ENCODE measurements at regions not wholly inside any gene's neighbourhood (a gene's known extent, or its start where the extent isn't known, plus 50 kb on each side); places are given as distances from the start of the nearest gene placed in this dataset.
A peak's percentile ranks its signal among the peaks of the same experiment; 100 is the strongest.

DNA sequence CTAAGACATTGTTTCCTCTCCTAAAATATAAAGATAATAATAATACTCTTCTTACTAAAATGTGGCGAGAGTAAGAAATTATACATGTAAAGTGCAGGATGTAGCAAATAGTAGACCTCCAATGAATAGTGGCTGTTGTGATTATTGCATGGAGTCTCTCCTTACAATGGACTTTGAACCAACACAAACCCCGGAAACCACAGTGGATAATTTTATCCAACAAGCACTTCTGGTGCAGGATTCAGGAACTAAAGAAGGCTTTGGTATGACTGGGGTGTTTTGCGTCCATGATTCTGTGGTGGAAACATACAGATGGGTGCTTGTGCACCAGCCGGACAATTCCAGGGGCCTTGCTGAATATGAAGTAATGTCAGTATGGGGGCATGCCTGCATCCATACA lies 146.4 kb upstream of the UBASH3B start:
- no peak for DNase-seq
- H3K36me3 ChIP-seq (replicated peaks; ENCODE audit: control insufficient read depth, insufficient read depth, low read length): no peaks in the 10 kb centered on the region
- H3K4me3 ChIP-seq (ENCODE audit: insufficient read depth, low read depth, low read length): no peak overlapping the region
- no peaks in the 10 kb centered on the region for H3K27me3 ChIP-seq (ENCODE audit: control insufficient read depth, insufficient read depth, low read length)

DNA sequence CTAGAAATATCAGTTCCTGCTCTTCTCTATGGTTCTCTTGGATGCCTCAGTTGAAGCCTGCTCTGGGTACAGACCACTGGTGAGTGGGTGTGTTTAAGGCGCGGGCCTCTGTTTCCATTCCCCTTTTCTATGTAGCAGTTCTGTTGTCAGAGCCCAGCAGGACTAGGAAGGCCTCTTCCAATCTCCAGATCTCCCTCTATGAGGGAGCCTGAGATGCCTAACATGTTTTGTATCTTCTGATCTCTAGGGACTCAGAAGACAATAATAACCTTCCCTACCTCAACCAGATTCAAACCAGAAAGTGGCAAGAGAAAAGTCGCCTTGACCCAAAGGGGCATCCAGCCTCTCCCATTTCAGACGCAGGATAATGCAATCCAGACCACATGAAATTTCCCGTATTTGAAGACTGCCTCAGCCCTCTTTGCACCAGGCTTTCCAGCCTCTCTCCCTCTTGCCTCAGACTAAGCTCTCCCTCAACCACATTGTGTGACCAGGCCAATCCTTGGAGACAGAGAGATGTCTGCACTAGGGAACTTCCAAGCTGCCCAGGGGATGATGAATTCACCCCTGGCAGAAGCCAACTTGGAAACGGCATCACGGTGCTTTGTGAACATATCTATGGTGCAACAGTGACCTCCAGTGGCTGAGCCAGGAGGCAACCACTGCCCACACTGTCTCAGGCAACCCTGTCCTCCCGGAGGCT lies 150.1 kb upstream of the UBASH3B start:
- H3K36me3 ChIP-seq (replicated peaks; ENCODE audit: control insufficient read depth, insufficient read depth, low read length): no peaks in the 10 kb centered on the region
- H3K27me3 ChIP-seq (ENCODE audit: control insufficient read depth, insufficient read depth, low read length): no peaks in the 10 kb centered on the region
- no peak overlapping the region for H3K4me3 ChIP-seq (ENCODE audit: insufficient read depth, low read depth, low read length)
- peak; percentile 78 for DNase-seq

DNA sequence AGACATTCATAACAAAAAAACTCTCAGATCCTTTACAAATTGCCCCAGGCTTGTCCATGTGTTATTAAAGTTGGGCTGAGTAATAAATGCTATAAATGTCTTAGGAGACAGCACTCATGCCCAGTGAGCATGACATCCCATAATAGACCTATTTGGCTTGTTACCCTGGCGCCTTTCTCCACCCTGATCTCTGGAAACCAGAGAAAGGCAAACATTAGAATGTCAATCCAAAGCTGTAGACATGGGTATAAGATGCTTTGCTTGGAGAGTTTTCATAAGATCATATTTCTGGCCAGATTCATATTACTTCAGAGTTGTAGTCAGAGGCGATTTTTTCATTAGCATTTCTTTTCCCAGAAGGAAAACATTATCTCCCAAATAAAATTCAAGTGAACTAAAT lies 161.3 kb upstream of the UBASH3B start:
- no peak overlapping the region for H3K4me3 ChIP-seq (ENCODE audit: insufficient read depth, low read depth, low read length)
- H3K36me3 ChIP-seq (replicated peaks; ENCODE audit: control insufficient read depth, insufficient read depth, low read length): no peaks in the 10 kb centered on the region
- no peaks in the 10 kb centered on the region for H3K27me3 ChIP-seq (ENCODE audit: control insufficient read depth, insufficient read depth, low read length)
- DNase-seq: no peak

DNA sequence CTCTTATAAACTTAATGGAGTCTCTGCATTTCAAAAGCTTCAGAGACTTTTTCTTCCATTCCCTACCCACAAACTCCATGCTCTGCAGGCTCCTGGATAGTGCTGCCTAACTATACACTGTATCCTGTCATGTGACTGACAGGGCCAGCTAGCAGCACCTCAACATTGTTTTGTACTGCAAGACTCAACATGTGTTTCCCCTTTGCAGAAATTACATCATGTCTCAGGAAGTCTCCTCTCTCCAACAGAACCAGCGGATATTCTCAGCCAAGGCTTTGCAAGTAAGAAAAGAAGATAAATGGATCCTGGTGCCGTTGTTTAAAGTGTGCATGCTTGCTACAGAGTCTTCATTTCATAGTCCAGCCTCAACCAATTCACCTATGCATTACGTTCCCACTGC lies 164.0 kb upstream of the UBASH3B start:
- Histone ChIP-seq H3K4me3 (ENCODE audit: insufficient read depth, low read depth, low read length) (no peak overlapping the region), H3K27me3 (ENCODE audit: control insufficient read depth, insufficient read depth, low read length) (no peaks in the 10 kb centered on the region), H3K36me3 (replicated peaks; ENCODE audit: control insufficient read depth, insufficient read depth, low read length) (no peaks in the 10 kb centered on the region)
- no peak for DNase-seq

DNA sequence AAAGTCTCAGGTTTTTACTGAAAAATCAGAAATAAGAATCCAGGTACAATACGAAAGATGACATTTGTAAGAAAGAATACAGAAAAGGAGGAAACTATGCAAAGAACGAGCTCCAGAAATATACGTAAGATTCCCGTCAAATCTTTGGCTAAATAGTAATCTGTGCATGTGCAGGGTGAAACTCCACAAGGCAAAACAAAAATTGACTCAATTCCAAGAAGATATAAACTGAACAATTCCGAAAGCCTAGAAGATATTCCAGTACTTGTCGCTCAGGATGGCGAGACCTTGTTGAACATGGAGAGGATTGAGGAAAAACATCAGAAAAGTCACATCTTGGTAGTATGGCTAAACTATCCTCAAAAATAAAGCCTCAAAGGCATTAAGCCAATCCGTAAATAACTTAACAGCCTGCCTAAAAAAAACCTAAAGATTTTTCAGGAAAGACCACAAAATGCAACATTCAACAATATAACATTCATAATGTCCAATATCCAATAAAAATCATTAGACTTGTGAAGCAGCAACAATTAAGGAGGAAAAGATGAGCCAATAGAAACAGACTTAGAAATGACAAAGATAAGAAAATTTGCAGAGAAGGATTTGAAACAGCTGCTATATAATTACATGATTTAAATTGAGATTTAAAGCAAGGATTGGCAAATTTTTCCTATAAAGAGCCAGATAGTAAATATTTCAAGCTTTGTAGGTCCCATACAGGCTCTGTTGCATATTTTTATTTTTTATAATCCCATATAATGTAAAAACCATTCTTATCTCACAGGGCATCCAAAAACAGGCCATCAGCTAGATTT lies 166.4 kb upstream of the UBASH3B start:
- H3K4me3 ChIP-seq (ENCODE audit: insufficient read depth, low read depth, low read length): no peak overlapping the region
- no peak for DNase-seq
- no peaks in the 10 kb centered on the region for H3K36me3 ChIP-seq (replicated peaks; ENCODE audit: control insufficient read depth, insufficient read depth, low read length)
- H3K27me3 ChIP-seq (ENCODE audit: control insufficient read depth, insufficient read depth, low read length): no peaks in the 10 kb centered on the region

- DNase-seq: no peak
- H3K4me3 ChIP-seq (ENCODE audit: insufficient read depth, low read depth, low read length): no peak overlapping the region
- no peaks in the 10 kb centered on the region for H3K36me3 ChIP-seq (replicated peaks; ENCODE audit: control insufficient read depth, insufficient read depth, low read length)
- H3K27me3 ChIP-seq (ENCODE audit: control insufficient read depth, insufficient read depth, low read length): no peaks in the 10 kb centered on the region
These were observed 167.9 kb upstream of the UBASH3B start for GRCh38 chr11:122487669-122488068.

- Histone ChIP-seq H3K27me3 (ENCODE audit: control insufficient read depth, insufficient read depth, low read length) (no peaks in the 10 kb centered on the region), H3K4me3 (ENCODE audit: insufficient read depth, low read depth, low read length) (no peak overlapping the region), H3K36me3 (replicated peaks; ENCODE audit: control insufficient read depth, insufficient read depth, low read length) (no peaks in the 10 kb centered on the region)
- peak; percentile 25 for DNase-seq
These were observed 168.6 kb upstream of the UBASH3B start for GRCh38 chr11:122486793-122487495.

DNA sequence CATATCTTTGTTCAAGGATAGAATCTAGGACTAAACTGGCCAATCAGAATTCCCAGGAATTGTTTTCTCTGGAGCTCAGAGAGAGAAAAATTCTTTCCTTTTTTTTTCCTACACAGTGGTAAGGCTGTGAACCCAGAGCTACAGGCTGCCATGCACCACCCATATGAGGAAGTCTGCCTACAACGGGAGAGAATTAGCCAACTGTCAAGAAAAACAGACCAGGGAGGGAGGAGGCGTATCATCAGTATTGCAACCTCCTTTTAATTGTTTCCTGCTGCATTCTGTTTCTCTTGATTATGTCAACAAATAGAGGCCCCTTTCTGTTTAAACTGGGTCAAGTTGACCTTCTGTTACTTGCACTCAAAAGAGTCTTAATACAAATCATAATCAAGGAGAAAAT lies 176.5 kb upstream of the UBASH3B start:
- no peaks in the 10 kb centered on the region for H3K27me3 ChIP-seq (ENCODE audit: control insufficient read depth, insufficient read depth, low read length)
- no peak overlapping the region for H3K4me3 ChIP-seq (ENCODE audit: insufficient read depth, low read depth, low read length)
- DNase-seq: no peak
- H3K36me3 ChIP-seq (replicated peaks; ENCODE audit: control insufficient read depth, insufficient read depth, low read length): no peaks in the 10 kb centered on the region

DNA sequence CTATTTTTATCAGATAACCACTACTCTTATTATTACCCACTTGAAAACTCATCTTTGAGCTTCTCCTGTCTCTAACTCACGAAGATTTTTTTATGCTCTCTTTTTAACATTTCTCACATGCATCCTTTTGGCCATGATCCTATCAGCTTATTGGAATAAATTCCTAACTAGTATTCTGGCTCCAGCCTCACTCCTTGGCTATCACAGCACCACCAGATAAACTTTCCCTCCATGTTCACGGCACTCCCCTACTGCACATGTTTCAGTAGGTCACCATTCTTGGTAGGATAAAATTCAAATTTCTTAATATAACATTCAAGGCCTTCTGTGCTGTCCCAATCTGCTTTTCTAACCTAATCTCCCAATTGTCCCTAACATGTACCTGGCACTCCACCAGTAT lies 186.6 kb upstream of the UBASH3B start:
- no peak for DNase-seq
- Histone ChIP-seq H3K4me3 (ENCODE audit: insufficient read depth, low read depth, low read length) (no peak overlapping the region), H3K27me3 (ENCODE audit: control insufficient read depth, insufficient read depth, low read length) (no peaks in the 10 kb centered on the region), H3K36me3 (replicated peaks; ENCODE audit: control insufficient read depth, insufficient read depth, low read length) (no peaks in the 10 kb centered on the region)

- Histone ChIP-seq H3K4me3 (ENCODE audit: insufficient read depth, low read depth, low read length) (no peak overlapping the region), H3K27me3 (ENCODE audit: control insufficient read depth, insufficient read depth, low read length) (no peaks in the 10 kb centered on the region), H3K36me3 (replicated peaks; ENCODE audit: control insufficient read depth, insufficient read depth, low read length) (no peaks in the 10 kb centered on the region)
- no peak for DNase-seq
These were observed 192.0 kb upstream of the UBASH3B start for GRCh38 chr11:122463530-122463929.

DNA sequence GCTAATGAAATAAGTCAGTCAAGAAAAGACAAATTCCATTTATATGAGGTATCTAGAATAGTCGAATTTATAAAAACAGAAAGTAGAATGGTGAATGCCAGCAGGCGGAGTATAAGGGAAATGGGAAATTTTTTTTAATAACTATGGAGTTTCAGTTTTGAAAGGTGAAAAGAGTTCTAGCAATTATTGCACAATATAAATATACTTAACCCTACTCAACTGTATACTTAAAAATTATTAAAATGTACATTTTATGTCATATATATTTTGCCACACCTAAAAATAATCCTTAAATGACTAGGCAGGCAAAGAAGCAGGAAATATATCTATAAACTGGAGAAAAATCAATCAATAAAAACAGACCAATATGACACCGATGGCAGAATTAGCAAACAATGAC lies 196.5 kb upstream of the UBASH3B start:
- H3K4me3 ChIP-seq (ENCODE audit: insufficient read depth, low read depth, low read length): no peak overlapping the region
- no peaks in the 10 kb centered on the region for H3K27me3 ChIP-seq (ENCODE audit: control insufficient read depth, insufficient read depth, low read length)
- DNase-seq: no peak
- H3K36me3 ChIP-seq (replicated peaks; ENCODE audit: control insufficient read depth, insufficient read depth, low read length): no peaks in the 10 kb centered on the region

- no peak for DNase-seq
- no peaks in the 10 kb centered on the region for H3K36me3 ChIP-seq (replicated peaks; ENCODE audit: control insufficient read depth, insufficient read depth, low read length)
- no peak overlapping the region for H3K4me3 ChIP-seq (ENCODE audit: insufficient read depth, low read depth, low read length)
- H3K27me3 ChIP-seq (ENCODE audit: control insufficient read depth, insufficient read depth, low read length): no peaks in the 10 kb centered on the region
These were observed 201.9 kb upstream of the UBASH3B start for GRCh38 chr11:122453586-122453985.

DNA sequence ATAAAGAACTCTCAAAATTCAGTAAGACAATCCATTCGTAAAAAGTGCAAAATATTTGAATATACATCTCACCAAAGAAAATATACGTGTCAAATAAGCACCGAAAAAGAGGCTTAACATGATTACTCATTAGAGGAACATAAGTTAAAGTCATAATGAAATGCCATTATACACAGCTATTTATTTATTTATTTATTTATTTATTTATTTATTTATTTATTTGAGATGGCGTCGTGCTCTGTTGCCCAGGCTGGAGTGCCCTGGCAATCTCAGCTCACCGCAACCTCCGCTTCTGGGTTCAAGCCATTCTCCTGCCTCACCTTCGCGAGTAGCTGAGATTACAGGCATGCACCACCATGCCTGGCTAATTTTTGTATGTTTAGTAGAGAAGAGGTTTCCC lies 203.6 kb upstream of the UBASH3B start:
- Histone ChIP-seq H3K27me3 (ENCODE audit: control insufficient read depth, insufficient read depth, low read length) (no peaks in the 10 kb centered on the region), H3K4me3 (ENCODE audit: insufficient read depth, low read depth, low read length) (no peak overlapping the region), H3K36me3 (replicated peaks; ENCODE audit: control insufficient read depth, insufficient read depth, low read length) (no peaks in the 10 kb centered on the region)
- DNase-seq: no peak

DNA sequence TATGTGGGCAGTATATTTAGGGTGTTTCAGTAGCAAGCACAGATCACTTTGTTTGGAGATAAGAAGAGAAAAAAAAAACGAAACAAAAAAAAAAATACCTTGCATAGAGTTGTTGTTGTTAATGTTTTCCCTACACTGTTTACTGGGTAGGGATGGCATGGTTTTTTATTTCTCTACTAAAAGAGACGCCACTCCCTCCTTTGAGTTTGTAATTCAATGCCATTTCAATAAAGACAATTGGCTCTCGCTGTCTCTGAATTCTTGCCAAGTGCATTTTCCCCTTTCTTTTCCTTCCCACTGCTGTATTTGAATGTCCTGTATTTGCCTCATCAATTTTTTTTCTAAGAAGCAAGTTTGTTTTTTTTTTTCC lies 213.9 kb upstream of the UBASH3B start:
- H3K27me3 ChIP-seq (ENCODE audit: control insufficient read depth, insufficient read depth, low read length): no peaks in the 10 kb centered on the region; the same call in 1 of the 2 replicates
- DNase-seq: no peak
- no peaks in the 10 kb centered on the region for H3K36me3 ChIP-seq (replicated peaks; ENCODE audit: control insufficient read depth, insufficient read depth, low read length)
- H3K4me3 ChIP-seq (ENCODE audit: insufficient read depth, low read depth, low read length): peak overlapping the region; percentile 35; the same call in 1 of the 2 replicates
